ENCODE measurements at regions not wholly inside any gene's neighbourhood (a gene's known extent, or its start where the extent isn't known, plus 50 kb on each side); places are given as distances from the start of the nearest gene placed in this dataset.

DNA sequence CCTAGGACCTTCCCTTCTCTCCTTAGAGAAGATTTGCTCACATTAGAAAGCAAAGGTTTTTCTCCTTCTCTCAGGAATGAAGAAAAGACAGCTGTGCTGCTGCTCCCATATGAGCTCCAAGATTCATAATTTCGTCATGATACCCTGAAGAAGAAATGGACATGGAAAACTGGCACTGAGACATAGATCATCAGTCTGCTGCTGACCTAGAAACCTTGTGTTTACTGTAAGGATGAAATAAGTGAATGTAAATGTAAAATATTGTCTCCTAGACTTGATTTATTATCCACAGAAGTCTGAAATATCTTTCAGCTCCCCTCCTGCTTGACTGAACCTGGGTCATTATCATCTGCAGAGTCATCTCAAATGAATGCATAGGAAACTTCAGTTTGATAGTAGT is 77.9 kb downstream of the ZC3H11B start (continued):
- TF ChIP-seq, protein P1, sequence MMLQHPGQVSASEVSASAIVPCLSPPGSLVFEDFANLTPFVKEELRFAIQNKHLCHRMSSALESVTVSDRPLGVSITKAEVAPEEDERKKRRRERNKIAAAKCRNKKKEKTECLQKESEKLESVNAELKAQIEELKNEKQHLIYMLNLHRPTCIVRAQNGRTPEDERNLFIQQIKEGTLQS (IDR thresholded peaks at IDR 0.05; ENCODE audit: insufficient read depth, low read depth, low read length): no peak
- TF ChIP-seq, protein P2, sequence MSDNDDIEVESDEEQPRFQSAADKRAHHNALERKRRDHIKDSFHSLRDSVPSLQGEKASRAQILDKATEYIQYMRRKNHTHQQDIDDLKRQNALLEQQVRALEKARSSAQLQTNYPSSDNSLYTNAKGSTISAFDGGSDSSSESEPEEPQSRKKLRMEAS (IDR thresholded peaks at IDR 0.05): no peak
- TF ChIP-seq SIN3A (conservative IDR thresholded peaks at IDR 0.05 in 1 of 2, IDR thresholded peaks at IDR 0.05 in 1 of 2; ENCODE audit: low read depth in 1 of 2, low read length in 2 of 2) (no peak), SP2 (IDR thresholded peaks at IDR 0.05; ENCODE audit: low read length) (no peak)
